ENCODE measurements at regions not wholly inside any gene's neighbourhood (a gene's known extent, or its start where the extent isn't known, plus 50 kb on each side); places are given as distances from the start of the nearest gene placed in this dataset.

DNA sequence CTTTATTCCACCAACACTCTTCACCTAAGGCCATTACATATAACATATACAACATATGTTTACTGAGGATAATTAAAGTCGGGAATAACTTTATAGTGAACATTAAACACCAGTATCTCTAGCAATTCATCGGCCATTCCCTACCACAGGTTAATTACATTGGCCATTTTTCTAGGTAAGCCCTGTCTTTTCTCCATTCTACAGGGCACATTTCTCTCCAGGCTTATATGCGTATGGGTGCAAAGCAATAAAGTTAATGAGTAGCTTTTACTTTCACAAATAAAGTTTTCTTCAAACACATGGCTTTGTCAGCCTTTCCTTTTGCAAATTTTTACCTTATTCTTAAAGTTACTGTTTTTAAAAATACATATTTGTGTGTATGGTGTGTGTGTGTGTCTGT is 111.9 kb upstream of the IQCM start:
- no peak for DNase-seq (ENCODE audit: low read depth in 2 of 2, low spot score in 1 of 2)

- no peak for DNase-seq (ENCODE audit: low read depth in 2 of 2, low spot score in 1 of 2)
Observed at GRCh38 chr4:149928507-149928906, 112.9 kb upstream of the IQCM start.

DNA sequence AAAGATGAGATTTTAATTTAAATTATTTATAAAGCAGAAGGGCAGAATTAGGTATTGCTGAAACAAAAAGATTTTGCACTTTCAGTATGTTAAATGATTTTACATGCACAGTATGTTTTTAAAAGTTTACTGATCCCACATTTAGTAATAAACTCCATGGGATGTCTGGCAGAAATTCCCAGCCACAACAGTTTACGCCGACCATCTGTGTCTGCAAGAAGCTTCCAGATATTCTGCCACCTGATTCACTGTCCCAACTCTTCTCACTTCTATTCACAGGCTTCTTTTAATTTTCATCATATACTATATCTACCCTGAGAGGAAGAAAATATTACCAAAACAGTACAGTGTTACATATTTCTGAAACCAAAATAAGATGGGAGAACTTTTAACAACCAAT is 115.8 kb upstream of the IQCM start:
- no peak for DNase-seq (ENCODE audit: low read depth in 2 of 2, low spot score in 1 of 2)

DNA sequence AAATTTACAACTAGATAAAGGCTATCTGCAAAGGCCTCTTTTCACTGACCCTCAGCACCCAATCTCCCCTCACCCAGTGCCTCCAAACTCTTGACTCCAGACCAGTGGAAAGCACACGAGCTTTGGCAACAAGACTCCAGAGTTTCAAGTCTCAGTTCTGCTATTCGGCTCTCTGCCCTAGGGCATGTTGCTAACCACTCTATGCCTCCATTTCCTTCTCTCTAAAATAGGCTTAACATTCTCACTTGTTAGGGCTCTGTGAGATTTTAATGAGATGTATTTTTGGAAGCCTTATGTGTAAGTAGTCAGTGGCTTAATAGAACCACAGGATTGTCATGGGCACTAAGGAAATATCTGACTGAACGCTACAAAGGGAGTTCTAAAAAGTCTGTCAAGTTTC is 116.5 kb upstream of the IQCM start:
- no peak for DNase-seq (ENCODE audit: low read depth in 2 of 2, low spot score in 1 of 2)

DNA sequence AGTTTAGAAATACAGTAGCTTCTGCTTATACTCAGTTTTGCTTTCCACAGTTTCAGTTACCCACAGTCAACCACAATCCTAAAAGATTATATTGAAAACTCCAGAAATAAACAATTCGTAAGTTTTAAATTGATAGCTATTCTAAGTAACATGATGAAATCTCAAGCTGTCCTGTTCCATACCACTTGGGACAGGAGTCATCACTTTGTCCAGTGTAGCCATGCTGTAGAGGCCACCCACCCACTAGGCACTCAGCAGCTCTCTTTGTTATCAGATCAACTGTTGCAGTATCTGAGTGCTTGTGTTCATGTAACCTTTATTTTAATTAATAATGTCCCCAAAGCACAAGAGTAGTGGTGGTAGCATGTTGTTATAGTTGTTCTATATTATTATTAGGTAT is 117.5 kb upstream of the IQCM start:
- no peak for DNase-seq (ENCODE audit: low read depth in 2 of 2, low spot score in 1 of 2)

DNA sequence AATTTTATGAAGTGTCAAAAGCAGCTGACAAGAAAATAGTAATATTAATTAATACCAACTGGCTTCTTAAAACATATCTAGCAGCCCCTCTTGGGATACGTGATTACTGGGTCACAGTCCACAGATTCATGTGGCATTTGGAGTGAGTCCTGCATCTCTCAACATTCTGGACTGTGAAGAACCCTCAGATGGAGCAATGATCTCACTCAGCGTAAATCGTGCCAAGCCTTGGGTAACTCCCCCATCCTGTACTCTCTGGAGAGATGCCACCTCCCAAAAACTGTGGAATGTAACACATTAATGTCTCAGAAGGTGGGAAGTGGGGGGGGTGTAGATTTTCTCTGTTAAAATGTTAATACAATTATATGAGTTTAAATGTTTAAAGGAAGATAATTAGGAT is 118.2 kb upstream of the IQCM start:
- DNase-seq (ENCODE audit: low read depth in 2 of 2, low spot score in 1 of 2) = no peak

DNA sequence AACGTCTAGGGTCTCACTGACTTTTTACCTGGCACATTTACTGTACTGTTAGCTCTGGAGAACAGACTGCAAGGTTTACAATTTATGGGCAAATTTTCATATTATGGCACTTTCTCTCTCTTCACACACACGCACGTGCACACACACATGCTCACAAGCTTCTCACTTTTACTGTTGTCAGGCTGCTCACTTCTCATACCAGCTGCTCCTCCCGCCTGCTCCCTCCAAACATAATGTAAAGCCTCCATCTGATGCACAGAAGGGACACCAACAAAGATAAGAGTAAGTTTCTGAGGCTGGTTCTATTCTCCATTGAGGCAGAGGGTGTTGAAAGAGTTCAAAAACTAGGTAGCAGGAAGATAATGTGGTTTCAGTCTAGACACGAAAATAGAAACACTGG is 128.9 kb upstream of the DCLK2 start:
- no peak for DNase-seq (ENCODE audit: low read depth in 2 of 2, low spot score in 1 of 2)

DNA sequence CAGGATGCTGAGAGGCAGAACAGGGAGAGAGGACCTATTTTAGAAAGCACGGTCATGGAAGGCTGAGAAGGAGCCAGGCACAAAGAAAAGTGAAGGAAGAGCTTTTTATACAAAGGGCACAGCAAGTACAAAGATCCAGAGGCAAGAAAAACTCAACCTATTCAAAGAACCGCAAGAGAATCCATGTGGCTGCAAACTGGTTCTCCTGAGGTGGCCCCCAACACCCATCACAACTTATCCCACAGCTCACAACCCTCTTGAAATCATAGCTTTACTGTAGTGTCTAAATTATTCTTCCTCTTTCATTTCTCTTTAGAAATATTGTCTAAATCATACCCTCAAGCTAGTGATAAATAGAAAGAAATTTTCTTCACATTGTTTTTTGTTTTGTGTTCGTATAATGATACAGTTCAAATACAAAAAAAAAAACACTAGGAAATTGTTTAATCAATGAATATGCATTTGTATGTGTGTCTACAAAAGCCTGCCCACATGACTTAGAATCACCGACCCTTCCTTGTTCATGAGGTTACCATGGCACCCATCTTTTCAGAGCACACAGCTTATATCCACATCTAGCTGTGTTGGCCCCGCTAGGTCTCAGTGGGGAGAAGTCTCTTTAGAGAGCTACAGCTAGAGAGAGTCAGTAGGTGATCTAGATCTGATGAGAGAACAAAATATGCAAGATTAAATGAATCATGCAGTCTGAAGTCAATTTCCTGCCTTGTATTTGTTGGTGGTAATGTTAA is 126.9 kb upstream of the DCLK2 start:
- DNase-seq (ENCODE audit: low read depth in 2 of 2, low spot score in 1 of 2) = no peak

DNA sequence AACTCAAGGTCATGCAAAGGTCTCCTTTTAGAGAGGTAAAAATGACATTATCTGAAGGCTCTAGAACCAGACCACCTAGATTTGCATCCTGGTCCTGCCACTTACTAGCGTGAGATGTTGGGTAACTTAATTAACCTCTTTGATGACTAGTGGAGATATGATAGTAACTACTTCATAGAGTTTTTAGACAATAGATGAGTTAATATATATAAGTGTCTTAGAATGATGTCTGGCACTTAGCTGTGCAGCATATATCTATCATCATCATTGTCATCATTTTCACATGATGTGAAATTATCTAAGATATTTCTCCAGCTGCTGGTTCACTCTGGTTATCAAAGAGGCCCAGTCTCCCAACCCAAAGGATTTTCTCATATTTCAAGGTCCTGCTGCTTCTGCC is 126.1 kb upstream of the DCLK2 start:
- no peak for DNase-seq (ENCODE audit: low read depth in 2 of 2, low spot score in 1 of 2)

- no peak for DNase-seq (ENCODE audit: low read depth in 2 of 2, low spot score in 1 of 2)
Observed at GRCh38 chr4:149952716-149953115, 125.5 kb upstream of the DCLK2 start.

- no peak for DNase-seq (ENCODE audit: low read depth in 2 of 2, low spot score in 1 of 2)
Observed at GRCh38 chr4:149955780-149956390, 122.4 kb upstream of the DCLK2 start.

DNA sequence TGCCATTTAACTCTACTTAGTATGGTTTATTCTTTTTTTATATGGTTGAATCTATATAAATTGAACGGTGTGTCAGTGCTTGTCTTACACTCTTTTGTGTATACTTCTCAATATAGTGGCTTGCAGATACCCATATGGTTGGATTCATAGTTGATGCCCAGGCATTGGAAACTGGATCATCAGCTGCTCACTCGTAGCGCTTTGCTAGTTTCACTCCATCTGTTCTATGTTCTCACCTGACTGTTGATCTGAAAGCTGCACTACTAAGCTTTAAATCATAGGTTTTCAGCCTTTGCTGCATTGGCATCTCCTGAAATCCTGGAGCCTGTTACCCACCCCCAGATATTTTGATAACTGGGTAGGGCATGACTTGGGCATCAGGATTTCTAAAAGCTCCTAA is 121.6 kb upstream of the DCLK2 start:
- DNase-seq (ENCODE audit: low read depth in 2 of 2, low spot score in 1 of 2) = no peak

DNA sequence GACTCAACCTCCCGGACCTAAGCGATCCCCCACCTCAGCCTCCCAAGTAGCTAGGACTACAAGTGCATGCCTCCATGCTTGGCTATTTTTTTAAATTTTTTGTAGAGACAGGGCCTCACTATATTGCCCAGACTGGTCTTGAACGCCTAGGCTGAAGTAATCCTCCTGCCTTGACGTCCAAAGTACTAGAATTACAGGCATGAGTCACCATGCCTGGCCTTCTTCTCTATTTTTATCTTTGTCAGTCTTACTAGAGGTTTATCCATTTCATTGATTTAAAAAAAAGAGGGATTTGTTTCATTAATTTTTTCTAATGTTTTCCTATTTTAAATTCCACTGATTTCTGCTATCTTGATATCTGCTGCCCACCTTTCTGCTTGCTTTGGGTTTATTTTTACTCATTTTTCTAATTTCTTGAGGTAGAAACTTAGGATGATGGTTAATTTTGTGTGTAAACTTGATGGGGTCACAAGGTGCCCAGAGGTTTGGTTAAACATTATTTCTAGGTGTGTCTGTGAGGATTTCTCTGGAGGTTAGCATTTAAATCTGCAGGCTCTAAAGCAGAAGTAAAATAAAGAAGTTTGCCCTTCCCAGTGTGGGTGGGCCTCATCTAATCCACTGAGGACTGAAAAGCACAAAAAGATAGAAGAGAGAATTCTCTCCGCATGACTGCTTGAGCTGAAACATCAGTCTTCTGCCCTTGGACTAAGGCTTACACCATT is 116.2 kb upstream of the DCLK2 start:
- DNase-seq (ENCODE audit: low read depth in 2 of 2, low spot score in 1 of 2) = no peak

DNA sequence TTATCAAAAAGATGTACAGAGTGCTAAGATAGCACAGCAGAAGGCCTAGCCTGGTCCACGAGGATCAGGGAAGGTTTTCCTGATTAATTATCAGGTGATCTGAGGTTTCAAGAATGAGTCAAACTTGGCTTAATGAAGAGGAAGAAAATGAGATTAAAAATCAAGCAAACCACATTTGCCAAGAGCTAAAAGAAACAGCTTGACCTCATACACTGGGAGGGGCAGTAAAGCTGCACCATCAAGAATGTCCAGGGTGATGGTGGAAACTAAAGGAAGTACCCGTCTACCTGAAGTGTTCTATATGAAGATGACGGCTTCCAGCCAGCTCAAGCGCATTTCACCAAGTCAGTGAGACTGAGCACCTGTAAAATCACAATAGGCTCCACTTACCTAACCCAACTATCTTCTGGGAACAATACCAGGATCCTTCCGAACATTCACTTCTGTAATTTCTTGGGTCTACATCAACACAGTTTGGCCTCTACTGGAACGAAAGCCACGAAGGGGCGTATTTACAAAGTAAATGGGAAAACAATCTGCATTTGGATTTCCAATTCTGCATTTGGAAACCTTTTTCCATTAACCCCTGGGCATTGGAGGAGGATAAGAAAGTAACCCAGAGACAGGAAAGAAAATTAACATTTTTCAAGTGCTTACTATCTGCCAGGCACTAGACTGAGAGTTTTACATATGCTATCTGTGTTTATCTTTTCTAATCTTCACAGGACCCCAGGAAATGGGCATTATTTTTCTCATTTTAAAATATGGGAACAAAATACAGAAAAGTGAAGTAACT is 114.0 kb upstream of the DCLK2 start:
- DNase-seq (ENCODE audit: low read depth in 2 of 2, low spot score in 1 of 2) = no peak

DNA sequence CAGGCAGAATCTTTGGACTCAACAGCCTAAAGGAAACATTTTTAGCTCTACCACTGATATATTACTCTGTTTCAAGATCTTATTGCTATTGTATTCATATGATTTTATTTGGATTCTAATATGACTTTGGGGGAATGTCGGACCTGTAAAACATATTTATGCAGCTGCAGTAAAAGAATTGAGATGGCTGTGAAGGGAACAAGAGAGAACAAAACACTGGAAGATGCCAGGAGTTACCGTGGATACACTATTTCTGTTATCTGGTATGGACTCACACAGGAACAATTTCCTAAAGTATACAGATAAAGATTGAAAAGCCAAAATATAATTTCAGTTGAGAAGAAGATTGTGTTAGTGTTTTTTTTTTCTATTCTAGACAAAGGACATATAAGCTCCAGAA is 113.0 kb upstream of the DCLK2 start:
- DNase-seq (ENCODE audit: low read depth in 2 of 2, low spot score in 1 of 2) = no peak

DNA sequence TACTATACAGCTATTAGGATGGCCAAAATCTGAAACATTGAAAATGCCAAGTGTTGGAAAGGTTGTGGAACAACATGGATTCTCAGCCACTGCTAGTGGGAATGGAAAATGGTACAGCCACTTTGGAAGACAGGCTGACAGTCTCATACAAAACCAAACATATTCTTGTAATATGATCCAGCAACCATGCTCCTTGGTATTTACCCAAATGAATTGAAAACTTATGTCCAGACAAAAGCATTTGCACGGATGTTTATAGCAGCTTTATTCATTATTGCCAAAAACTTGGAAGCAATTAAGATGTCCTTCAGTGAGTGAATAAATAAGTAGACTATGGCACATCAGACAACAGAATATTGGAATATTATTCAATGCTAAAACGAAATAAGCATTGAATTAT is 105.8 kb upstream of the DCLK2 start:
- DNase-seq (ENCODE audit: low read depth in 2 of 2, low spot score in 1 of 2) = no peak

DNA sequence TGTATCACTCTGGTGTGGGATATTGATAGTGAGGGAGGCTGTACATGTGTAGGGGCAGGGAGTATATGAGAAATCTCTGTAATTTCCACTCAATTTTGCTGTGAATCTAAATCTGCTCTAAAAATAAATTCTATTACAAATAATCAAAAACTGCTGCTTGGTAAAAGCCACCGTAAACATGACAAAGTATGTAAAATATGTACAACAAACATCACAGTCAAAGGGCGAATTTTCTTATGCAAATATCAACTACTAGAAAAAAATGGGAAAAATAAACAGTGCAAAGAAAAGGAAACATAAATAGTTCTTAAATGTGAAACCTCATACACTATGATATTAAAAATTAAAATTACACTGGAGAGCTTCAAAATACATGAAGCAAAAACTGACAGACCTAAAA is 105.1 kb upstream of the DCLK2 start:
- no peak for DNase-seq (ENCODE audit: low read depth in 2 of 2, low spot score in 1 of 2)

- no peak for DNase-seq (ENCODE audit: low read depth in 2 of 2, low spot score in 1 of 2)
Observed at GRCh38 chr4:149975172-149975571, 103.1 kb upstream of the DCLK2 start.

DNA sequence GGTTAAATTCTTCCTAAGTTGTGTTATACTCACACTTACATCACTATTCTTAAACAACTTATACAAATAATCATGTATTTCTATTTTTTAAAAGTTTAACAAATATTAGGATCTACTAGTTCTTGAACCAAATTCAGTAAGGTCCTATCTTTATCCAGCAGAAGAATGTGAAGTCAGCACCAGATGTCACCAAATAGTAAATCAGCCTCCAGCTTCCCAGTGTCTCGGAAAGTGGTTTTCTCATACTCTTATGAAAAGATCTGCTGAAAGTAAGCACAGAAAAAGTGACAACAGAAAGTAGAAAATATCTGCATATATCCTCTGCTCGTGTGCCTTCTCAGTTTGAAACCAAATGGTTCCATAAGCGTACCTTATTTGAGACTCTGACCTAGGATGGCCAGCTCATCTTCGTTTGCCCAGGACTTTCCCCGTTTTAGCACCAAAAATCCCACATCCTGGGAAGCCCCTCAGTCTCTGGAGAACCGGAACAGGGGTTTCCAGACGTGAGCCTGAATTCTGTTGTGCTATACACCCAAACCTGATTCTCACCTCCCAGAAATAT is 98.0 kb upstream of the DCLK2 start:
- no peak for DNase-seq (ENCODE audit: low read depth in 2 of 2, low spot score in 1 of 2)

DNA sequence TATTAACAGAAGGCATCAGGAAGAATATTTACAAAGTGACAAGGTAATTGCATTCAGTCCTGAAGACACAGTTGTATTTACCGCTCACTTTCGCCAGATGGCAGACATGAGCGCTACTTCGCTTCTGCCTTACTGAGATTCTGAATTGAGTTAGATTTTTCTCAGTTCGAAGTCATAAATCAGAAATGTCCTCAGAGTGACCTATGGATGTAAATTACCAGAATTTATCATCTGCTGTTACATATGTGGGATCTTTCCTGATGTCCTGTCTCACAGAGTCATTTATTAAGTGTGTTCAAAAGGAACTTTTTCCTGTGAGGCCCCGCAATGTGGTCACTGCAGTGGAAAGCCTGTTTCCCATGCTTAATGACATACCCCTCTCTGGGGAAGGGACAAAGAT is 97.3 kb upstream of the DCLK2 start:
- DNase-seq (ENCODE audit: low read depth in 2 of 2, low spot score in 1 of 2) = peak in 1 of 2 donors; percentile 1

GRCh38 chr4:149983401-149983800 is 94.8 kb upstream of the DCLK2 start:
- DNase-seq (ENCODE audit: low read depth in 2 of 2, low spot score in 1 of 2) = no peak
